Left ventricle myocardium superior (tissue), 1 donor: ENCODE measurements at regions not wholly inside any gene's neighbourhood (a gene's known extent, or its start where the extent isn't known, plus 50 kb on each side); places are given as distances from the start of the nearest gene placed in this dataset.

ENCODE experiments used
- ATAC-seq: fragments of 200-7000 bp; cut with Tn5 transposase; one replicate; pipeline ENCODE4 v1.9.1; 2020; ENCODE audit warnings: mild to moderate bottlenecking, moderate library complexity
- DNase-seq: peaks from one replicate; pipeline ENCODE4 v3.0.0-alpha.2; 2020
- intact Hi-C: fragments of 100-400 bp; cut with micrococcal nuclease; formaldehyde crosslinking; loops from one replicate; pipeline ENCODE4 v1.11.0; 2022
- donor health status: DM: no; HTN: yes; CAD: no; lungs with severe emphysema.

DNA sequence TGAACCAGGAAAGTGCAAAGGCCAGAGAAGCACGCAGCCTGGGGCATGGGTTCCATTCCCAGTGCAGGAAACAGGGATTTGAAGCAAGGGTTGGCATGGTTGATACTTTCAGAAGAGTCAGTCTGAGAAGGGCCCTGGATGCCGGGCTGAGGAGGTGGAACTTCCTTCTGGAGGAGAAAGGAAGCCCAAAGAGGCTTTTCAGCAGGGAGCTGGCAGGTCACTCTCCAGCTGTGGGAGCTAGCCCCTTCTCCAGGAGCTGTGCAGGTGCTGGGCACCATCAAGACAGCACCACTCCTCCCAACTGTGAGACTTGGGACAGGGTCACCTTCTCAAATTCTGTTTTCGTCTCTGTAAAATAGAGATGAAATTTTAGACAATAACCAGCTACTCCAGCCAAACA, 169.8 kb downstream of the ZNF248 start:
- no peak for ATAC-seq
- DNase-seq = no peak
- intact Hi-C loops = no loop called here

DNA sequence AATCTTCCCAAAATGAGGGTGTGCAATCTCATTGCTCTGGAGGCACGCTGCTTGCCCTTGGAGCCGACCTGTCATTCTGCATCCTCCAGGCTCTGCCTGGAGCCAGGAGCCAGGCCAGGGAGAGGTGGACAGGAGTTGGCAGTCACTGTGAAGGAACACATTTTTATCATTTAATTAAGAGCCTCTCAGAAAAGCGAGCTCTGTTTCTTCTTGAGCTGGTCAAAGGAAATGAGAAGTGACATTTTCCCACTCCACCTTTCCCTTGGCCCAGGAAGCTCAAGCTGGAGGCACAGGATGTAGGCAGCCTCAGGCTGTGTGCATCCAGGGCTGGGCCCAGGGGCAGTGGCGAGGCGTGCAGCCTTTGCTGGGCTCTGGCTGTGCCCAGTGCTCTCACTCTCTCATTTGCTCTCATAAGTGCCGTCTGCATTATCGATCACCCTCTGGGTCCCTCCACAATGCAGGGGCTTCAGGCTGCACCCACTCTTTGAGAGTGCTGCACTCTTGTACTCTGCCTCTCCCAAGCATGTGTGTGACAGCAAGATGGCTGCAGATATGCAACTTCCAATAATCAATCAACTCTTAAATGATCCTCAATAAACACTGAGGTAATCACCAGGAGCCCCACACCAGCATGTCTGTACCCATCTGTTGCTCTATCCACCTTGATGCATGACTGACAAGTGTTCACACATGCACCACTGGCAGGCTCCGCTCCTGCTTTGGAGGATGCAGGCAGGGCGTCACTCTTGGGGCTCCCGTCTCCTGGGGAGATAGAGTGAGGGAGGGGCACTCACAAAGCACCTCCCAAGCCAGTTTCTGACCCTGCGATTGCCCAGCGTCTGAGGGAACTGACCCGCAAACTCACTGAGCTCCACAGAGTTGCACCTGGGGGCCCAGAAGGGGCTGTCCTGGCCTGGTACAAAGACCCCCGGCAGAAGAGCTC, 171.4 kb downstream of the ZNF248 start:
- intact Hi-C loops = no loop called here
- DNase-seq (no peak), ATAC-seq (no peak)

DNA sequence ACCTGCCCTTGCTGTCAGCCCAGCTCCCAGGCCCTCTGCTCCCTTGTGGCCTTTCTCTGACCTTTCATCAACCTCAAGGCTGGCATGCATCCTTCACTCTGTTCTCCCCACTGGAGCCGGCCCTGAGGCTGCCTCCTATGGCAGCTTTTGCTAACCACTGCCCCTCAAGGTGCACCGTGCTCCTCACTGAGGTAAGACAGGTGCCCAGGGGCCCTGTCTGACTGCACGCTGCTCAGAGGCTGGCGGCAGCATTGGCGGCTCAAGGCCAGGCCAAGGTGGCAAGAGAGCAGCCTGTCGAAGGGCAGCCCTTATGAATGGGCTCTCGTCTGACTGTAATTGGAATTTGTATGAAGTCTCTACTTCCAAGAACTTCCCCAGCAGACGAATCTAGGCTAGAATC, 172.6 kb downstream of the ZNF248 start:
- DNase-seq (no peak), ATAC-seq (no peak)
- intact Hi-C loops = no loop called here

DNA sequence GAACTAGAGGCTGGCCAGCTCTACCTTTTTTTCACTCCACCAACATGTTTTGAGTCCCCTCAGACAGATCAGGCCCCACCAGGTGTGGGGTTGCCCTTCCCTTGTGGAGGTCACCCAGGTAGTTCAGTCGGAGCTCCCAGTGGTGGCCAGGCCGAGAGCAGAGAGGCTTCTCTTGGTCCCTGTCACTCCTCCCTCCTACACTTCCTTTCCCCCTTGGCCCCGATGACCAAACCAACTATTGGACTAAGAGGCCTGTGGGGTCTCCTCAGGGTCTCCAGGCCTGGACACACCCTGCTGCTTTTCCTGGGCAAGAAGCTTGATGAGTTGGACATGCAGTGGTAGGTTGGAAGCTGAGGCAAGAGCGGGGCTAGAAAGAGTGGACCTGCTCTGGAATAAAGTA, 174.8 kb downstream of the ZNF248 start:
- intact Hi-C loops = no loop called here
- no peak for ATAC-seq
- DNase-seq = no peak

DNA sequence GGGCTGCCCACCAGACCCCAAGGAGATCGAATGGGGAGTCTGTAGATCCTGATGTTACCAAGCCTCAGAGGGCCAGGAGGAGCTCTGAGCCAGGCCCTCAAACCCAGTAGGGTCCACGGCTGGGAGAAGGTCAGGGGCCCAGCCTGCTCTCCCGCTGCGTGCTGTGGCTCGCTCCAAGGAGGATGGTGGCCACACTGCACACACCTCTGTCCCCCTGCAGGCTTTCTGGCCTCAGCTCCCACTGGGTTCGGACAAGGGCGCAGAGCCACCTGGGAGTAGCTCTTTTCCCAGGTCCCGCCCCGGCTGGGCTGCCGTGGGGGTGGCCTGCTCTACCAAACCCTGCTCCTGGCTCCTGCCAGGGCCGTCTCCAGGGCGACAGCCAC, 175.8 kb downstream of the ZNF248 start:
- DNase-seq (no peak), ATAC-seq (no peak)
- intact Hi-C loops = no loop called here

DNA sequence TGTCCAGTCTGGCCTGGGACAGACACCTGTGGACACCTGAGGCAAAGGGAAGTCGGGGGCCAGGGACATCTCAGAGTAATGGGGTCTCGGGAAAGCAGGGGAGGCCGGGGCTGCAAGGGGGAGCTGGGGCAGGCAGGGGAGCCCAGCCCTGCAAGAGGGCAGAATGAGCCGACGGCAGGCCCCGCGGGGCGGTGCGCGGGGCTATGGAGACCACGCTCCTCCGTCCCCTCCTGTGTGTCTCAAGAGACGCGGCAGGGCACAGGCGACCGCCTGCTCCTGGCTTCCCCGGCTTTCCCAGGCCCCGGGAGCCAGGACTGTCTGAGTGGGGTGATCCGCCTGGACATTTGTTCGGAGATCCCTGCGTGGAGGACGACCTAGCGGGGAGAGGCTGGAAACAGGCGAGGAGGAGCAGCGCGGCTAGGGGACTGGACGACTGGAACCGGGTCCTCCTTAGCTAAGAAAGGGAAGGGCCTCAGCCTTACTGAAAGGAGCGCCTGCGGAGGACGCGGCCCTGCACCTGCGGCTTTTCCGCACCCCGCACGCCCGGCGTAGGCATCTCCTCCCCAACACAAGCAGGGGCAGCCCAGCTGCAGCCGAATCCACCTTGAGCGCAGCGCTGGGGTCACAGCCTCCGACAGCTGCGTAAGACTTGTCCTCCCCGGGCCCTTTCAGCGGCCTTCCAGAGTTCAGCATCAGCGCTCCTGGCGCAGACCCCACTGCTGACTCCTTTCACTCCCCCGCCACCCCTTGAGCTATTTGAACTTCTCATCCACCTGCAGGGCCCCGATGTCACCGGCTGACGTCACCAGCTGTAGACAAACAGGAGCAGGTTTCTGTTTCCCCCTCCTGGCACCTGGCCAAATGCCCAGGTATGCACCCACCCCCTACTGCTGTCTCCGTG, 176.4 kb downstream of the ZNF248 start:
- DNase-seq (no peak), ATAC-seq (no peak)
- intact Hi-C loops = no loop called here

DNA sequence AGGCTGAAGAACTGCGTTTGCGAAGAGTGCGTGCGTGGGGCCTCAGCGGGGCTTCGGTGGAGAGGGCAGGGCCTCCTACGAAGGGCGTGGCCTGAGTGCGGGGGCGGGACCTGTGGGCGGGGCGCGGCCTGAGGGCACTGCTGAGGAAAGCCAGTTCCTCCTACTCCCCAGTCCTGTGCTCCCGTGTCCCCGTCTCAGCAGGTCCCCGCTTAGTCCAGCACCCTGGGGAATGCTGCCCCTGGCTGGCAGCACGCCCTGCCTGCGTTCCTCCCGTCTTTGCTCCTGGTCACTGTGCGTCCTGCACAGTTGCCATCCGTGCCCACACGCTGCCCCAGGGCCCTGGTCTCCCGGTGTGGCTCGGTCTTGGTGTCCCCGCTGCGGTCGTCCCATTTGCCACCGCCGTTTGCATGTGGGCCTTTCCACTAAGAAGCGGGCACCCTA, 177.1 kb downstream of the ZNF248 start:
- DNase-seq (no peak), ATAC-seq (no peak)
- intact Hi-C loops = no loop called here

DNA sequence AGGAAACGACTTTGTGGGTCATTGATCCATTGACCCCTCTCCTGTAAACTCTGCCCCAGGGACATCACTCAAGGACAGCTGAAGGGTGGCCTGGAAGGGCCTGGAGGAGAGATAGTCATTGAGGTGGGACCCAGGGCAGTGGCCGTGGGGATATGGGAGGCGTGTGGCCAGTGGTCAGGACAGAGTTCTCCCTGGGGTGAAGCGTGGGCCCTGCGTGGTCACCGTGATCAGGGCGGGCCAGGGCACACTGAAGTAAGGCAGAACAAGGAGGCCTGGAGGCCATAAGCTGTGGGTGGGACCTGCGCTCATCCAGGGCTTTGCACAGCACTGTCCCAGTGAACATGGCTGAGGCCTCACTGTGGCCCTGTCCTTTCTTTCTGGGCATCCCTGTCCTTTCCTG, 177.9 kb downstream of the ZNF248 start:
- intact Hi-C loops = no loop called here
- DNase-seq (no peak), ATAC-seq (no peak)

DNA sequence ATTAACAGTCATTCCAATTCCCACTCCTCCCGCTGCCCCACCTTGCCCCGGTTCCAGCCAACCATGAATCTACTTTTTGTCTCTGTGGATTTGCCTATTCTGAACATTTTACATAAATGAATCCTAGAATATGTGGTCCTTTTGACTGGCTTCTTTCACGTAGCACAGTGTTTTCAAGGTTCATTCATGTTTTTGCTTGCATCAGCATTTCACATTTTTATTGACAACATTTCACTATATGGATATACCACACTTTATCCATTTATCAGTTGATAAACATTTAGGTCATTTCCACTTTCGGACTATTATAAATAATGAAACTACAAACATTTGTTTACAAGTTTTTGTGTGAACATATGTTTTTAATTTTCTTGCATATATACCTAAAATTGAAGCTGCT, 182.0 kb downstream of the ZNF248 start:
- intact Hi-C loops = no loop called here
- ATAC-seq (no peak), DNase-seq (no peak)

DNA sequence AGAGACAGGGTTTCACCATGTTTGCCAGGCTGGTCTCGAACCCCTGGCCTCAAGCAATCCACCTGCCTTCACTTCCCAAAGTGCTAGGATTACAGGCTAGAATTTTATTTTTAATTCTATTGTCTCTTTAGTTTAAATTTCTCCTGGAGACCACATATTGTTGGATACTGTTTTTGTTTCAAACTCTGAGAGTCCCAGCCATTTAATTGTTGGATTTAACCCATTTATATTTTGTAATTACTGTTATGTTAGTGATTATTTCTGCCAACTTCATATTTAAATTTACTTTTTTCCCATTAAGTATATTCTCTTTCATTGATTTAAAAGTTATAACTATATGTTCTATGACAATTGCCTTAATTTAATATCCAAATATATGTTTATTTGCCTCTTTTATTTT, 185.6 kb downstream of the ZNF248 start:
- DNase-seq (no peak), ATAC-seq (no peak)
- intact Hi-C loops = no loop called here

DNA sequence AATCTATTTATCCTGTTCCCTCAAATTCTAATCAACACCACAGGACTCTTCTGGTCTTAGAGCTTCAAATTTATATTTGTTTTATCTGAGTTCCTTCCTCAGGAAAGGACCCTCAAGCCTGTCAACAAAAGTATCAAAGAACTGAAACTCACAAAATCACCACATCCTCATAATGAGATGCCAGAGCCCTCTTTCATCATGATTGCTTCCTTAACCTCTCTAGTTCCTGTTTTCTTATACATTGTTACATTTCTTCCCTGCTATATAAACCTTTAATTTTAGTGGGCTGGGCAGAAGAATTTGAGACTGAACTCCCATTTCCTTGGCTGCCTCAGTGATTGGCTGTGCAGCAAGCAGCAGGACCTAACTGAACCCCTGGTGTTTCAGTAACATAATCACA, 189.7 kb downstream of the ZNF248 start:
- DNase-seq (no peak), ATAC-seq (no peak)
- intact Hi-C loops = no loop called here

DNA sequence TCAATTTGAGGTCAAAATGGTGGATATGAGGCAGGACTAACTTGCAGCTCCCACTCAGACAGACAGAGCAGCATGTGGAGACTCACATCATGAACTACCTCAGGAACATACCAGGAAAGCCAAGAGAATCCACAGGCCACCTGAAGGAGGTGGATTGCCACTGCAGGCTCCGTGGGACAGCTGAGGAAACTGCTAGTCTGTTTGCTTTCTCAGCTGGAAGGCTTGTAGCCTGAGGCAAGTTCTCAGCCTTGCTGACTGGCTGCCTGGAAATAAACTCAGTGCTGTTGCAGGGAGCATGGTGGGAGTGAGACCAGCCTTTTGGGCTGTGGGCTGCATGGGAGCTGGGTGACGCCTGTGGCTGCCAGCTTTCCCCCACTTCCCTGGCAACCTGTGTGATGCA, 202.9 kb downstream of the ZNF248 start:
- intact Hi-C loops = no loop called here

DNA sequence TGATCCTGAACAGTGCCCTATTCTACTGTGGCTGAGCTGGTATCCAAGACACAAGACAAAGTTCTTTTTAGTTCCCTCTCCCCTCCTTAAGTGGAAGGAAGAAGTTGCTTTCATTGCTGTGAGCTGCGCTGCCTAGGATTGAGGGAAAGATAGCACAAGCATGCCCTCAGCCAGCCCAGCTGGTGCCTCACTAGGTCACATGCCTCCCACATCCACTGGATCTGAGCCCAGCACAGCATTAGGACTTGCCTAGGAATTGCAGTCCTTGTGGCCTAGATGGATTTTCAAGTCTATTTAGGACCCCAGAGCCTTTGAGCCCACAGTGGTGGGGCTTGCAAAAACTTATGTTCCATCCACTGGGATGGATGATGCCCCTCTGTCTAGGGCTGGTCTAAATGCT, 214.2 kb downstream of the ZNF248 start:
- ATAC-seq = no peak
- DNase-seq = no peak
- intact Hi-C loops = no loop called here

More for the DNA sequence above, 202.9 kb downstream of the ZNF248 start:
- ATAC-seq (no peak), DNase-seq (no peak)

DNA sequence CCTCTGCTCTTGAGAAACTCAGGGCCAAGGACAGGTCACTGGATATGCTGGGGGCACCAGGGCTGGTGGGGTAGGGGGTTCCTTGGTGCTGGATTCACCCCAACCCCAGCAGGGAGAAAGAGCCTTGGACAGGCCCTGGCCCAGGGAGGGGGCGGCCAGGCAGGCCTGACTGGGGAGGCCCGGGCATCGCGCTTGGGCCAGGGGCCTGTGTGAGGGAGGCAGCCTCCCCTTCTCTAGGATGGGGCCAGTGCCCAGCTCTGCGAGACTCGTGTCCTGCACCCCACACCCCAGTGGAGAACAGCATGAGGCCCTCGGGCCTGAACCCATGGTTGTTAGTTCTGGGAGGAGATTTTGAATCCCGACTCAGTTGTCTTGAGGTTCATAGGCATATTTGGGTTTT, 217.1 kb downstream of the ZNF248 start:
- intact Hi-C loops = no loop called here
- ATAC-seq = no peak
- no peak for DNase-seq

DNA sequence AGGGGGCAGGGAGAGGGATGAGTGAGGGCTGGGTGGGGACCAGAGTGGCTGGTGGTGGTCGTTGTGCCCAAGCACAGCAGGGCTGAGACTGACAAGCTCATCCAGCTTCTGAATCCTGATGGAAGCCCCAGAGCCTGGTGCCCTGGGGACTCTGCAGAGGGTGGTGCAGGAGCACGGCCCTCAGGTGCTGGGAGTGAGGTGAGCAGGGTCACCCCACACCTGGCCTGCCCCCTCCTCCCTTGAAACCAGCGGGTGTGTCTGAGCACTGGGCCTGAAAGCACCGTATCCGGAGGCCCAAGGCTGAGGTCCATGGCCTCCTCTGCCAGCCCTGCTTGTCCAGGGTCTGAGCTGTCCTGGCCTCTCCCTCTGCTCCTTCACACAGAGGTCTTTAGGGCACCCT, 218.2 kb downstream of the ZNF248 start:
- no peak for ATAC-seq
- no peak for DNase-seq
- intact Hi-C loops = no loop called here

DNA sequence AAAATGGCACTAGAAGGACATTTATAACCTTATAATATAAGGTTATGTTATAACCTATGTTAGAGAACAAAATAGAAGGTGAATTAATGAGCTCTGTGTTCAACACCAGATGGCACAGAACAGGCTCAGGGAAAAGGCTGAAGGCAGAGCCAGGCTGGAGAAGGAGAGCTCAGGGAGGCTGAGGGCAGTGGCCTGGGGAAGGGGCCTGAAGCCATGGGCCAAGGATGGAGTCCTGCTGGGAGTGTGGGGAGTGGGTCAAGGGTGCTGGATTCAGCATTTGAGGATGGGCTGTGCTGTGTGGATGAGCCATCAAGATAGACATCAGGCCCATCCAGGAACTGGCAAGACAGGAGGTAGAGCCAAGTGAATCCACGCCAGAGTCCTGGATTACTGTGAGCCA, 218.8 kb downstream of the ZNF248 start:
- ATAC-seq = no peak
- no peak for DNase-seq
- intact Hi-C loops = no loop called here

DNA sequence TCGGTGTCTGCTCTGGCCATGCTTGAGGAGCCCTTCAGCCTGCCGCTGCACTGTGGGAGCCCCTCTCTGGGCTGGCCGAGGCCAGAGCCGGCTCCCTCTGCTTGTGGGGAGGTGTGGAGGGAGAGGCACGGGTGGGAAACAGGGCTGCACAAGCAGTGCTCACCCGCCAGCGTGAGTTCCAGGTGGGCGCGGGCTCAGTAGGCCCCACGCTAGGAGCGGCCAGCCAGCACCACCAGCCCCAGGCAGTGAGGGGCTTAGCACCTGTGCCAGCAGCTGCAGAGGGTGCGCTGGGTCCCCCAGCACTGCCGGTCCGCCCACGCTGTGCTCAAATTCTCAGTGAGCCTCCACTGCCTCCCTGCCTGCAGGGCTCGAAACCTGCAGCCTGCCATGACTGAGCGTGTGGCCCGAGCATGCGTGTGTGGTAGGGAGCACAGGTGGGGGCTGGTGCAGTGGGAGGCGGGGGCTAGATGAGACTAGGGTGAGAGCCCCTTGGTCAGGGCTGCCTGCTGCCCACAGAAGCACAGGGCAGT, 223.0 kb downstream of the ZNF248 start:
- ATAC-seq = no peak
- DNase-seq = no peak
- intact Hi-C loops = no loop called here

DNA sequence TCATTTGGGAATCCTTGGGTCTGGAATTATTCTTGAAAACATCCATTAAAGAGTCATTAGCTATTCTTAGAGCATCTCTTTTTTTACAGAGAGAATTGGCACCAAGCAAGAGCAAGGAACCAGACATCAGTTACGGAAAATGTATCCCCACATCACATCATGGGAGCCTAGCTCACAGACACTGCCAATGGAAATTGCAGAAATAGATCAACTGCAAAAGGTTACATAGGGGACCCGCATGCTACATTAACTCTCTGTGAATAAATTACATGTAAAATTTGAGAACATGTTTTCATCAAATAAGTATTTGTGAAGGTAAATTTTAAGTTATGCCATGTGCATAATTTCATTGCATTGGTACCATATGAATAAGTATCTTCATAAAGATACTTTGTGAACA, 224.8 kb downstream of the ZNF248 start:
- ATAC-seq (no peak), DNase-seq (no peak)
- intact Hi-C loops = no loop called here

DNA sequence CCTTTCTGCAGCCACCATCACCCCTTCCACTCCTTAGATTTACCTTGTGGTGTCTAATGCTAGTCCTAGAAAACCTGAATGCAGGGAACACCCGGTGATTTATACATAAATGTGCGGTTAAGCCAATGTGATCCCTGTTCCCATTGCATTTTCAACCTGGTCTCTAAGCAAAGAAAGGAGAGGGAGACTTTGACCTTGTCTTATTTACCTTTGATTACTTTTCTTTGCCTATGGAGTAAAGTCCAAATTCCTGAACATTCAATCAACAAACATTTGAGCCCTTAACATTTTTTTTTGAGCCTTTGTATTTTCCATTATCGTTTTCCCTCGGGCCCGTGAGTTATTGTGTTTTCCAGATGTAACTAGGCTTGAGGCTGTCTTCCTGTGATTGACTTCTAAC, 233.9 kb downstream of the ZNF248 start:
- ATAC-seq (no peak), DNase-seq (no peak)
- intact Hi-C loops = no loop called here

DNA sequence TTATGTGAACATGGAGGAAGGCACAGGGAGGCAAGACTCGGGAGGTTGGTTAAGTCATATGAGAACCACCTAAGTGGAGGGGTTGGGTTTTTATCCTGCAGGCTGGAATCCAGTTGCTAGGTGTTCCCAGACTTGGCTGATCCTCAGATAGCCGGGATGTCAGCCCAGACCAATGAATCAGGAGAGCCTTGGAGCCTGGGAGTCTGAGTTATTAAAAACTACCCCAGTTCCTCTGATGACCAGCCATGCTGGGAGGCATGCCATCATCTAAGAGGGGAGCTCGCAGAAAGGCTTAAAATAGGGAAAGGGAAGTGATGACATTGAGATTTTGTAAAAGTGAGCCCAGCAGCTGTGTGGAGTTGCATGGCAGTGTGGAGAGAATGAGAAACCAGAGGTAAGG, 238.1 kb downstream of the ZNF248 start:
- intact Hi-C loops = no loop called here
- ATAC-seq = no peak
- DNase-seq = no peak
